HG02840 (cell line): ENCODE measurements at regions not wholly inside any gene's neighbourhood (a gene's known extent, or its start where the extent isn't known, plus 50 kb on each side); places are given as distances from the start of the nearest gene placed in this dataset.

Source experiments
- ATAC-seq: cut with Tn5 transposase; IDR thresholded peaks from one replicate; pipeline ENCODE4 v1.9.1; 2021; ENCODE audit warnings: mild to moderate bottlenecking, moderate library complexity, moderate number of reproducible peaks; ENCODE audit not compliant: unreplicated experiment, low FRiP score

DNA sequence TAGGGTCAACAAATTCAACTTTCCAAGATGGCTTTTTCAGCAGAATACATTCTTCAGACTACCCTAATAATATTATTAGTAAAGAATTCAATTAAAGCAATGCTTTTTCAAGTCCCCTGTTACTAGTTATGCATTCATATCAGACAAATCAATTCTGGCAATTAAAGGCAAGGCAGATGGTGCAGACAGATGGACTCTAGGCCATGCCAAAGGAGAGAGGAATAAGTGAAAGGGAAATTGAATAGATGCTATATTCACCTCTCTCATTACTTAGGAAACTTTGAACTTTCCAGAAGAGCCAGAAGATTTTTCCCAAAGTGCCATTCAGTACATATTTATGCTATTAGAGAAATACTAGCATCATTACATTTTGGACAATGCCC is 487.7 kb upstream of the RASGRP1 start:
- no peak for ATAC-seq

GRCh38 chr15:39053480-39053879 is 488.9 kb upstream of the RASGRP1 start:
- no peak for ATAC-seq

- ATAC-seq: no peak
Measured at GRCh38 chr15:39054128-39054732, 489.6 kb upstream of the RASGRP1 start.

GRCh38 chr15:39056357-39056756 is 491.7 kb upstream of the RASGRP1 start:
- ATAC-seq: no peak

DNA sequence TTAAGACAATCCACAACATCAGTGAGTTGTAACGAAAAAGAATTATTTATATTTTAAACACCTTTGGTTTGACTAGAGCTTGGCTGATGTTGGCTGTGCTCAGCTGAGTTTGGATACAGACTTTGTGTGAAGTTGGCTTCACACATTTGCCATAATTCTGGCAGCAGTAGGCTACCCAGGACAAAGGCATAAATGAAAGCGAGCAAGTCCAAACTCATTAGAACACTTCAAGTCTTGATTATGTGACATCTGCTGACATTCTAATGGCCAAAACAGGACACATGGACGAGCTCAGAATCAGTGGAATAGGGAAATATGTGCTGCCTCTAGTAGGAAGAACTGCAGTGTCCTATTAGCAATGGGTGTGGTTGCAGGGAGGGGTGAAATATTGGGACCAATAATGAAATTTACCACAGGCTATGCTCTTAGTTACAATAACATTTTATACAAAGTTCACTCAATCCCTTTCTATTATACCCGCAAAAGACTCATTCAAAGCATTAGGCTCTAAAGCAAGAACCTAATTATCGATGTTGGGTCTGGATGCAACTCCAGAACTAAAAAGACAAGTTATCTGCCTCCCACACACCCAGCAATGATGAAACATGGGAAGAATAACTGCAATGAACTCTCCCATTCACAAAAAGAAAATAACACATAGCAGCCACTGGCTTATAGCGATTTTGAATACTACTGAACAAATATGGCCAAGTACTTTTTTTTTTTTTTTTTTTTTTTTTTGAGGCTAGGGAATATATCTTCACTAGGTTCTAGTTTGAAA is 493.9 kb upstream of the RASGRP1 start:
- ATAC-seq: no peak

DNA sequence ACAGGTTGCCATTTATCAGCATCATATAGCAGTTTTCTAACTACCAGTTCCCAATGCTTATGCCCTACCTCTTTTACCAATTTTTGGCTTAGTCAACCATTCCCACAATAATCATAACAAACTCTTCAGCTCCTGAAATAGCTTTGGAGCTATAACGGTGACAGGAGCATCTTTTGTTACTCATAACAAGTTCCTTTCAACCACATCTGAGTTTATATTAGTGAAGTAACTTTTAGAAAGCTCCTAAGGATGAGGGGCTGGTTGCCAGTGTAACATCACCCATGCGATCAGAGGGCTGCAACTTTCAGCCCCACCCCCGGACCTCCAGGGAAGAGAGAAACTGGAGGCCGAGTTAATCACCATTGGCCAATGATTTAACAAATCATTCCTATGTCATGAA is 495.3 kb upstream of the RASGRP1 start:
- no peak for ATAC-seq

DNA sequence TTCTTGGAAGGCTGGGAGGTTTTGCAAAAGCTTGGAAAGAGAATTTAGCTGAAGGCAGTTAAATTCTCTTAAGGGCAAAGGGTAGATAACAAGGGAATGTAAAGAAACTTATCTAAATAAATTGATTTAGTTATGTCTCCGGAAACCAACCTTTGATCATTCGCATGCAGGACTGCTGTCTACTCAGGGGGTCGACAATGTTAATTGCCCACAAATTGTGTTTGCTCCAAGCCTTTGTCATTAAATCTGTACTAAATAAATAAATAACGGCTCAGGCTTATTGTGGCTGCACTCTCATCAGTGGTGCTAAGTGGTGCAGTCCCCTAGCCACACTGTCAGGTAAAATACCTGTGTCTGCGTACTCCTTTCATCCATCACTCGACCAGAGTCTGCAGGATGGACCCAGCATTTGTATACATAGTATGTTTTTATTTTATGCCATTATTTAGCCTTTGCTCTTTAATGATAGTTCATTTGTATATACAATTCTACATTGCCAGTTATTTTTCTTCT is 497.4 kb upstream of the RASGRP1 start:
- no peak for ATAC-seq

DNA sequence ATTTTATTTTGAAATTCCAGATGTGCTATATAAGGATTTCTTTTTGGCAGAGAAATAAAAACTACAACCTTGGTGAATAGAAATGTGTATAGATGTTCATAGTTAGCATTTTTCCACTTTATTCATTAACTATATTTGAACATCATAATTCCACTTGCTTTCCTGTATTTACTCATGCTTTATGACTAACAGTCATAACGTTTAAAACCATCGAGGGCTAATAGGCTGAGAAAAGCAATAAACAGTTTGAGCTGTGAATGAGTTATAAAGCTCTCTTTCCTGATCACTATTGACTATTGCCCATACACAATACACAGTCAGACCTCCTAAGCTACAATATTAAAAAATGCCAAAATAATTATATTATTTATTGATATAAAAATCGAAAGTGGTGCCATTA is 502.1 kb upstream of the RASGRP1 start:
- ATAC-seq: no peak

- no peak for ATAC-seq
Measured at GRCh38 chr15:39074341-39074985, 506.4 kb upstream of the THBS1 start.

GRCh38 chr15:39075311-39075710 is 505.6 kb upstream of the THBS1 start:
- no peak for ATAC-seq

DNA sequence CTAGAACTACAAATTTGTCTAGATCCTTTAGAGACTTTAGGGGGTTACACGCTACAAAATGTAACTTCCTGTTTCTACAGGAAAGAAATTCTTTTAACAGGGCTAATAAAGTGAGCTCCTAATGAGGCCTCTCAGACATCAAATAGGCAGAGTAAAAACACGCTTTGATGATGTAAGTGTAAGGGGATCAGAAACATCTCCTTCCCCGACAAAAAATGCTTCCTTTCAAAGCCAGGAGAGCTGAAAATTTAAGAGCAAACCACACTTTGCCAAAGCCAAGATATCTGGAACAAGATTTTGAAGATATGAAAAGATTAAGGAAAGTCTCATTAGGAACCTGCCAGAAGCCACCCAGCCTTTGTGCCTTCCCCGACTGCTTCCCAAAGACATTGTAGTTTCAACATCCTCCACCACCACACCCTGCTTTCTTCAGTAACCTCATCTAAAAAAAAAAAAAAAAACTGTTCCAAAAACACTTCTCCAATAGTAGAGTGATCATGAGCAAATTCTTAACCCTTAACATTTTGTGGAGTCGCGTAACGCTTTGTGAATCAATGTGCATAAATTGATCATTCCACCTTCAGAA is 505.0 kb upstream of the THBS1 start:
- no peak for ATAC-seq

DNA sequence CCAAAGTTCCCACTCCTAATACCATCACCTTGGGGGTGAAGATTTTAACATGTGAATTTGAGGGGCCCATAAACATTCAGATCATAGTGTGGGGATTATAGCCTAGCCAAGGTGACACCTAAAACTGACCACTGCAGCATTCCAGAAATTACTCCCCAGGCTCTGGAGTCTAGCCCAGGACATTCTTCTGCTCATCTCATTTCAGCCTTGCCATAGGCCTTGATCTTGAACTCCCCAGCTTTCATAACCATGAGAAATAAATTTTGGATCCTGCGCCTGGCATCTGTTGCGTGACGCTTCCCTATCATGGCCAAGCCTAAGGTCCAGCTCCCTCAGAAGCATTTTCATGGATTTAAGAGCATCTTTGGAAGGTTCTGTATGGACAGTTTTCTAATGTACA is 502.9 kb upstream of the THBS1 start:
- no peak for ATAC-seq

GRCh38 chr15:39079296-39079847 is 501.5 kb upstream of the THBS1 start:
- no peak for ATAC-seq

DNA sequence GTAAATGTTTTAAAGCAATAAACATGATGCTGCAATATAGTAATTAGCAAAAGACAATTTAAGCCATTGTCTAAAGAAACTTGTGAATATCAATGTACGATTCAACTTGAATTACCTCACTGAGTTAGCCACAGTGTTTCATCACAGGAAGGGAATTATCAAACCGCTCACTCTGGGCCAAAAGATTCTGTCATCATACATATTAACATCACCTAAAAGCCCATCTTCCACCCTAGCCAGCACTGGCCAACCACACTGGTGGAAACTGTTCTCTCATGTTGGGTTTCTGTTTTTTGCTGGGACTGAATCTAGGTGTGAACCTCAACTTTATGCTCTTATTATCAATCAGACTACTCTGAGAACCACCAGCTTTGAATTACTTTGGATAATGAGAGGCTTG is 497.7 kb upstream of the THBS1 start:
- no peak for ATAC-seq

DNA sequence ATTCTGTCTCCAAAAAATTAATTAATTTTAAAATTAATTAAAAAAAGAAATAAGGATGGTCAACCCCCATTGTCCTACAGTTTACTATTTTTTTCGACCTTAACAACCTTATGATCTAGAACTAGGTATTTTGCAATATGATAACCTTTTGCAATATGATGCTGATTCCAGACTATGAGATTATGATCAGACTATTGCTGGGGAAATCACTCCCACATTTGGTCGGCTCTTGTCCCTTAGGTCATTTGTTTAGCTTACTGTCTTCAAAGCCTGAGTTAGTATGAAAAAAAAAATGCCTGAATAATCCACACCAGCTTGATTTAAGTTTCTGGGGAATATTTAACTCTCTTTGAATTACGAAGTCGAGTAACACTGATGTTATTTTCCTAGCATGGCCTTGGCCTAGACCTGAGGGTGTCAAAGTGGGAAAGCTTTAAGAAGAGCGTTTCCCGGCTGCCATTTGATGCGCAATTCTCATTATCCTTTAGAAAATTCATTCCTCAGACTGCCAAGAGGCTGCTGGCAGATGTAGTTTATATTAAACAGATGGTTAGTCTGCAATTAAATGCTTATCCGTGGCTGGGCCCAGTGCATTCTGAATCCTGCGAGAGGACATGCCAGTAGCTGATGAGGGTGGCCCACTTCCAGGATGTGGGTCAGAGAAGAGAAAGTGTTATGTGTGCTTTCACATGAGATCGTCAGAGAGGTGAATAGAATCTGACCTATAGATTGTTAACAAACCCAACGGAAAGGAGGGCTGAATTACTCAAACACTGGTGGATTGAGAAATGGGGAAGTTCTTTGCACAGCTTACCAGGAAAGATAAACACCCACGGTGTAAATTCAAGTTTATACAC is 496.0 kb upstream of the THBS1 start:
- no peak for ATAC-seq

GRCh38 chr15:39086641-39087040 is 494.2 kb upstream of the THBS1 start:
- no peak for ATAC-seq

GRCh38 chr15:39088156-39088555 is 492.7 kb upstream of the THBS1 start:
- ATAC-seq: no peak

DNA sequence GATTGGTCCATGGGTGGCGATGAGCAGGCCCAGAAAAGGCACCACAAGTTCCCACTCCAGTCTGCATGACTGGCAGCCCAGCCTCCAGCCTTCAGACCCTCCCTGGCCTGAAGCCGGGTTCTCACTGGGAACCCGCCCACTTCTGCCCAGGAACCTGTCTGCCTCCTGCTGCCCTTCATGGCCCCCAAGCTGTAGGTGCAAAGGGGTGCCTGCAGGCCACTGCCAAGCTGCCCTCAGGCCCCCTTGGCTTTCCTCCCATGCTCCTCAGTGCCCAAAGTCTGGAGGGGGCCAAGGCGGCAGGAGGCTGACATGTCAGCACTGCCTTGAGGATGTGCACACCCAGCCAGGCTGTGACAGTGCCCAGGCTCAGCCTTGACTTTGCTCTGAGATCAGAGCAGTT is 488.5 kb upstream of the THBS1 start:
- ATAC-seq: no peak

DNA sequence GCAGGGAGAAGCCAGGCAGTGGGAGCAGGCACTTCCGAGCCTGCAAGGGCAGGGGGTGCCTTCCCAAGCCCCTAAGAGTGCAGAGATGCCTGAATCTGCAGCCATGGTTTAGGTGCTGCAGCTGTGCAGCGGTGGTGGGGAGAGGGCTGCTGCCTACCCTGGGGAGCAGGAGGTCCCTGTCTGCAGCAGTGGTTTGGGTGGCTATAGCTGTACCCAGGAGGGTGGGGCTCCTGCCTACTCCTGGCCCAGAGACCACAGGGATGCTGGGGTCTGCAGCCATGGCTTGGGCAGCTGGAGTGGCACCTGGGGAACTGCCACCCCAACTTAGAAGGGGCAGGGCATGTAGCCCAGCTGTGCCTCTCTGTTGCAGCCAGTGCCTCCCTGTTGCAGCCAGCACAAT is 488.1 kb upstream of the THBS1 start:
- no peak for ATAC-seq

DNA sequence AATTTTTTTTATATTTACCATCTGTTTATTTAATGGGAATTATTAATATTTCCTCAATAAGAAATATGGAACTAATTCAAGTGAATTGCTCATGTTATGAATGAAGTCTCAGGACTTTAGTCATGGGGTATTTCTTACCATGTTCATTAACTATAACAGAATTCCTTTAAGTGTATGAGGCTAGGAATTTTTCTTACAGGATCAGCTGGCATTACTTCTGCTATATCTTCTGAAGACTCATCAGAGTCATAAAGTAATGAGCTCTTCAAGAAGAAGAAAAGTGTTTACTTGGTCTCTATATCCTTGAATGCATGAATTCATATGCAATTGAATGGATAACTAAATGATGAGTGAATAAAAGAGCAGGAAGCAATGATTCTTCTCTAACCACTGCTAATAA is 486.8 kb upstream of the THBS1 start:
- ATAC-seq: no peak
